HepG2 (cell line): ENCODE measurements at regions not wholly inside any gene's neighbourhood (a gene's known extent, or its start where the extent isn't known, plus 50 kb on each side); places are given as distances from the start of the nearest gene placed in this dataset.

ENCODE experiments used
- ATAC-seq: fragments of 200-7000 bp; cut with Tn5 transposase; 3 replicates; pipeline ENCODE4 v1.9.1; 2020; ENCODE audit warnings: mild to moderate bottlenecking, moderate library complexity
- BruUV-seq: library from RNA; stranded (reverse); fragments of 400-500 nt; replicated peaks from 2 replicates; lab custom pipeline; 2021; lab: Mats Ljungman, UMichigan
- CTCF ChIA-PET: fragments of 300-600 bp; formaldehyde crosslinking; extraction: SDS; loops from one replicate; lab custom pipeline; 2021; ENCODE audit warnings: low total read pairs, inconsistent platforms, low intra/inter-chr PET ratio; lab: Yijun Ruan, JAX
- POLR2A ChIA-PET: fragments of 350-600 bp; sonication (Branson Sonifier 250); formaldehyde crosslinking; loops from one replicate; lab custom pipeline; 2020; ENCODE audit warnings: antibody characterized with exemption, inconsistent platforms; lab: Yijun Ruan, JAX
- DNase-seq: peaks from one replicate; pipeline ENCODE4 v3.0.0-alpha.2; 2015; ENCODE audit warnings: low spot score
- FAIRE-seq: peaks from 3 replicates; lab custom pipeline; 2011; peaks lifted over from hg19 to GRCh38; lab: Jason Lieb, UNC
- H2AFZ ChIP-seq: one replicate; pipeline ENCODE4 v1.6.1; 2011; ENCODE audit warnings: low read length, inconsistent platforms
- H3K27ac ChIP-seq: fragments of 300-600 bp; 3 replicates; pipeline ENCODE4 v1.8.0; 2011; ENCODE audit warnings: mixed run types, mild to moderate bottlenecking, mixed read lengths, low read length, inconsistent platforms; ENCODE audit not compliant: insufficient read depth; ENCODE audit errors: extremely low read length
- H3K27me3 ChIP-seq, 2 experiments: fragments of 200-600 bp in 1 of 2; 2 replicates in 1 of 2; 3 replicates in 1 of 2; pipeline versions ENCODE4 v1.6.0 to v1.8.0; 2011; ENCODE audit warnings: low read length in 2 of 2, mild to moderate bottlenecking in 2 of 2, moderate library complexity in 2 of 2, inconsistent platforms in 1 of 2; ENCODE audit not compliant: insufficient read depth in 2 of 2, control insufficient read depth in 1 of 2
- H3K36me3 ChIP-seq, 2 experiments: fragments of 200-600 bp in 1 of 2; replicated peaks in 1 of 2; 2 replicates in 1 of 2; 3 replicates in 1 of 2; pipeline versions ENCODE4 v1.5.1 to v1.8.0; 2011; ENCODE audit warnings: low read length in 2 of 2, inconsistent platforms in 1 of 2; ENCODE audit not compliant: insufficient read depth in 2 of 2, control insufficient read depth in 1 of 2
- H3K4me1 ChIP-seq: 2 replicates; pipeline ENCODE4 v1.5.1; 2012; ENCODE audit warnings: low read length, inconsistent platforms; ENCODE audit not compliant: insufficient read depth
- H3K4me2 ChIP-seq: 2 replicates; pipeline ENCODE4 v1.6.0; 2011; ENCODE audit warnings: low read depth, low read length, inconsistent platforms
- H3K4me3 ChIP-seq, 3 experiments: fragments of 200-600 bp in 1 of 3; sonication (generic), shearing (Covaris generic) in 1 of 3; replicated peaks in 1 of 3; 2 replicates each; pipeline ENCODE4 v1.5.1; 2011 to 2016; ENCODE audit warnings: low read length in 3 of 3, inconsistent platforms in 2 of 3, low read depth in 2 of 3, mild to moderate bottlenecking in 2 of 3, control low read depth in 1 of 3, mixed read lengths in 1 of 3; ENCODE audit not compliant: insufficient read depth in 1 of 3
- H3K79me2 ChIP-seq: one replicate; pipeline ENCODE4 v1.6.1; 2011; ENCODE audit warnings: low read length, inconsistent platforms; ENCODE audit not compliant: insufficient read depth
- H3K9ac ChIP-seq: 2 replicates; pipeline ENCODE4 v1.6.0; 2011; ENCODE audit warnings: mild to moderate bottlenecking, low read depth, low read length, inconsistent platforms; ENCODE audit not compliant: insufficient read depth
- H3K9me3 ChIP-seq: 2 replicates; pipeline ENCODE4 v1.5.1; 2012; ENCODE audit warnings: mild to moderate bottlenecking, low read length
- H4K20me1 ChIP-seq: 2 replicates; pipeline ENCODE4 v1.6.0; 2011; ENCODE audit warnings: inconsistent platforms, mild to moderate bottlenecking, low read length, moderate library complexity; ENCODE audit not compliant: insufficient read depth
- RAD21 ChIP-seq: fragments of 450-650 bp; formaldehyde crosslinking; IDR thresholded peaks from 2 replicates; pipeline ENCODE4 v1.5.0; 2020; ENCODE audit warnings: mild to moderate bottlenecking
- RAD51 ChIP-seq: fragments of 450-650 bp; IDR thresholded peaks from 2 replicates; pipeline ENCODE4 v1.6.1; 2016; ENCODE audit warnings: borderline replicate concordance
- WGBS: methylation state at CpG from one replicate; pipeline ENCODE4 v1.1.6; 2017; ENCODE audit warnings: low lambda C conversion rate; 5-methylcytosine and 5-hydroxymethylcytosine counted together
- in situ Hi-C: cut with HindIII; loops from 2 replicates; pipeline ENCODE4 v1.10.0; 2017; ENCODE audit warnings: low pct_unique_long_range_greater_than_20kb; ENCODE audit not compliant: extremely low pct_ligation_motif_present
- intact Hi-C: fragments of 100-400 bp; cut with micrococcal nuclease; formaldehyde crosslinking; loops from one replicate; pipeline ENCODE4 v1.10.0; 2022; ENCODE audit not compliant: unreplicated experiment
- TF ChIP-seq, protein P1 (sequence below): sonication (generic); formaldehyde crosslinking; IDR thresholded peaks from 2 replicates; pipeline ENCODE4 v1.4.0; 2020; ENCODE audit warnings: missing genetic modification reagents, borderline replicate concordance
- TF ChIP-seq, protein P2 (sequence below): sonication (generic); formaldehyde crosslinking; IDR thresholded peaks from 2 replicates; pipeline ENCODE4 v1.8.0; 2022; ENCODE audit warnings: missing genetic modification reagents, mild to moderate bottlenecking, inconsistent platforms, borderline replicate concordance
- TF ChIP-seq, protein P3 (sequence below): sonication (generic); formaldehyde crosslinking; IDR thresholded peaks from 2 replicates; pipeline ENCODE4 v1.4.0; 2020; ENCODE audit warnings: missing genetic modification reagents, borderline replicate concordance
- TF ChIP-seq, protein P4 (sequence below): sonication (generic); formaldehyde crosslinking; conservative IDR thresholded peaks from 2 replicates; pipeline ENCODE4 v1.4.0; 2020; ENCODE audit warnings: missing genetic modification reagents

DNA sequence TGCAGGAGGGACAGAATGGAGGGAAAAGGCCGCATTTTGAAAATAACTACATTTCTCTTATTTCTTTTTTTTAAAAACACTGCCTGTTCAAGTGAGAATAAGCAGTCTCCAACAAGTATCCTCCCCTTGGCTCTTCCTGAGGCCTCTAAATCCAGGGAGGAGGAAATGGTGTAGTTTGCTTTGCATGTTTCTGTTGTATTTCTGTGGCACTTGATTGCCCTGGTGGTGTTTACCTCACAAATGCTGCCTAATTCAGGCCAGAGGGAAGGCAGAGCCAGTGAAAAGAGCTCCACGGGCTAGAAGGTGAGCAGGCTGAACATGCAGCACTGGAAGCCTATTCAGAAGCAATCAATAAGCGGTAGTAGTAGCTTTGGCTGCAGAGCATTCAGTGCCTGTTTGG lies 149.3 kb upstream of the ATP11B start (continued):
- TF ChIP-seq, protein P1, sequence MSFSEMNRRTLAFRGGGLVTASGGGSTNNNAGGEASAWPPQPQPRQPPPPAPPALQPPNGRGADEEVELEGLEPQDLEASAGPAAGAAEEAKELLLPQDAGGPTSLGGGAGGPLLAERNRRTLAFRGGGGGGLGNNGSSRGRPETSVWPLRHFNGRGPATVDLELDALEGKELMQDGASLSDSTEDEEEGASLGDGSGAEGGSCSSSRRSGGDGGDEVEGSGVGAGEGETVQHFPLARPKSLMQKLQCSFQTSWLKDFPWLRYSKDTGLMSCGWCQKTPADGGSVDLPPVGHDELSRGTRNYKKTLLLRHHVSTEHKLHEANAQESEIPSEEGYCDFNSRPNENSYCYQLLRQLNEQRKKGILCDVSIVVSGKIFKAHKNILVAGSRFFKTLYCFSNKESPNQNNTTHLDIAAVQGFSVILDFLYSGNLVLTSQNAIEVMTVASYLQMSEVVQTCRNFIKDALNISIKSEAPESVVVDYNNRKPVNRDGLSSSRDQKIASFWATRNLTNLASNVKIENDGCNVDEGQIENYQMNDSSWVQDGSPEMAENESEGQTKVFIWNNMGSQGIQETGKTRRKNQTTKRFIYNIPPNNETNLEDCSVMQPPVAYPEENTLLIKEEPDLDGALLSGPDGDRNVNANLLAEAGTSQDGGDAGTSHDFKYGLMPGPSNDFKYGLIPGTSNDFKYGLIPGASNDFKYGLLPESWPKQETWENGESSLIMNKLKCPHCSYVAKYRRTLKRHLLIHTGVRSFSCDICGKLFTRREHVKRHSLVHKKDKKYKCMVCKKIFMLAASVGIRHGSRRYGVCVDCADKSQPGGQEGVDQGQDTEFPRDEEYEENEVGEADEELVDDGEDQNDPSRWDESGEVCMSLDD (CRISPR knock-in tag): no peak
- TF ChIP-seq, protein P2, sequence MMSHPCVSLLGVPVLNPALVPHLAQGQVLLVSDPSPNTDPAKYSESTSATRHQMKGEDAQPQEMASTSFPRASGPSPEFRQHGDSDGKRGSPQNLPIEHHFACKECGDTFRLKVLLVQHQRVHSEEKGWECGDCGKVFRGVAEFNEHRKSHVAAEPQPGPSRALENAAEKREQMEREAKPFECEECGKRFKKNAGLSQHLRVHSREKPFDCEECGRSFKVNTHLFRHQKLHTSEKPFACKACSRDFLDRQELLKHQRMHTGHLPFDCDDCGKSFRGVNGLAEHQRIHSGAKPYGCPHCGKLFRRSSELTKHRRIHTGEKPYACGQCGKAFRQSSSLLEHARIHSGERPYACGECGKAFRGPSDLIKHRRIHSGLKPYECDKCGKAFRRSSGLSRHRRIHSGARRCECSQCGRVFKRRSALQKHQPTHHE (CRISPR knock-in tag): no peak
- TF ChIP-seq, protein P3, sequence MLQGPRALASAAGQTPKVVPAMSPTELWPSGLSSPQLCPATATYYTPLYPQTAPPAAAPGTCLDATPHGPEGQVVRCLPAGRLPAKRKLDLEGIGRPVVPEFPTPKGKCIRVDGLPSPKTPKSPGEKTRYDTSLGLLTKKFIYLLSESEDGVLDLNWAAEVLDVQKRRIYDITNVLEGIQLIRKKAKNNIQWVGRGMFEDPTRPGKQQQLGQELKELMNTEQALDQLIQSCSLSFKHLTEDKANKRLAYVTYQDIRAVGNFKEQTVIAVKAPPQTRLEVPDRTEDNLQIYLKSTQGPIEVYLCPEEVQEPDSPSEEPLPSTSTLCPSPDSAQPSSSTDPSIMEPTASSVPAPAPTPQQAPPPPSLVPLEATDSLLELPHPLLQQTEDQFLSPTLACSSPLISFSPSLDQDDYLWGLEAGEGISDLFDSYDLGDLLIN (CRISPR knock-in tag): no peak
- no peak for TF ChIP-seq RAD21 (CRISPR knock-in tag)
- TF ChIP-seq, all 625 proteins: peak for 0

DNA sequence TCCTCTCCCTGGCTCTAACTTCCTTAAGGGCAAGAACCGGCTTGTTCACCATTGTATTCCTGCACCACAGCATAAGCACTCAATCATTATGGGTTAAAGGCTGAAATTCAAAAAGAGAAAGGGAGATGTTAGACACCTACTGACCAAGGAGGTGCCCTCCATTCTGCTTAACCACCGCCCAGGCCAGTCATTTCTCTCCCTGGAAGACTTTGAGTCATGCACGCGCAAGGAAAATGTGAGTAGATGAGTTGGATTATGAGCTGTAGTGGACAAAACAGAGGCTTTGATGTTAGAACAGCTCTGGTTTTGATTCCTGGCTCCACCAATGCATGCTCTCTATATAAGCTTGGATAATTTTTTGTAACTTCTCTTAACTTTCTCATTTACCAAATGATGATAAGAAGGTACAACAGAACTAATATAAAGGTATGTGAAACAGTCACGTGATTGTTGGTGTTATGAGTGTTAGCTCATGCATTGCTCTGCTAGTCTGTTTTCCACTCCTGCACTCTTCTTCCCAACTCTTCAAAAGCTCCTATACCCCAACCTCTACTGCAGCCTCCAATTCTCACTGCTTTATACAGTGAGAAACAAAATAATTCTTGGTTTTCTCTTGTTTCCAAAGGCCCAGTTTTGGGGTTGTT lies 148.4 kb upstream of the ATP11B start:
- ATAC-seq (no peak), DNase-seq (no peak), FAIRE-seq (no peak)
- ChIA-PET CTCF (no interaction called here), POLR2A (no interaction called here)
- 47% methylated on average over 5 of the region's 5 CpGs for WGBS
- Histone ChIP-seq H3K27me3 (no peaks in the 10 kb centered on the region; a peak in 1 of 5 replicates), H4K20me1 (no peaks in the 10 kb centered on the region), H3K79me2 (no peaks in the 10 kb centered on the region), H3K4me3 (no peak overlapping the region), H3K9me3 (no peaks in the 10 kb centered on the region), H2AFZ (no peak overlapping the region), H3K27ac (no peak overlapping the region), H3K9ac (no peak overlapping the region), H3K36me3 (no peaks in the 10 kb centered on the region), H3K4me1 (no peaks in the 10 kb centered on the region), H3K4me2 (no peak overlapping the region)
- TF ChIP-seq, protein P4, sequence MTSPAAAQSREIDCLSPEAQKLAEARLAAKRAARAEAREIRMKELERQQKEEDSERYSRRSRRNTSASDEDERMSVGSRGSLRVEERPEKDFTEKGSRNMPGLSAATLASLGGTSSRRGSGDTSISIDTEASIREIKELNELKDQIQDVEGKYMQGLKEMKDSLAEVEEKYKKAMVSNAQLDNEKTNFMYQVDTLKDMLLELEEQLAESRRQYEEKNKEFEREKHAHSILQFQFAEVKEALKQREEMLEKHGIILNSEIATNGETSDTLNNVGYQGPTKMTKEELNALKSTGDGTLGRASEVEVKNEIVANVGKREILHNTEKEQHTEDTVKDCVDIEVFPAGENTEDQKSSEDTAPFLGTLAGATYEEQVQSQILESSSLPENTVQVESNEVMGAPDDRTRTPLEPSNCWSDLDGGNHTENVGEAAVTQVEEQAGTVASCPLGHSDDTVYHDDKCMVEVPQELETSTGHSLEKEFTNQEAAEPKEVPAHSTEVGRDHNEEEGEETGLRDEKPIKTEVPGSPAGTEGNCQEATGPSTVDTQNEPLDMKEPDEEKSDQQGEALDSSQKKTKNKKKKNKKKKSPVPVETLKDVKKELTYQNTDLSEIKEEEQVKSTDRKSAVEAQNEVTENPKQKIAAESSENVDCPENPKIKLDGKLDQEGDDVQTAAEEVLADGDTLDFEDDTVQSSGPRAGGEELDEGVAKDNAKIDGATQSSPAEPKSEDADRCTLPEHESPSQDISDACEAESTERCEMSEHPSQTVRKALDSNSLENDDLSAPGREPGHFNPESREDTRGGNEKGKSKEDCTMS (CRISPR knock-in tag): no peak
- TF ChIP-seq RAD51: peak; percentile 70
- in situ Hi-C loops: no loop called here
- intact Hi-C loops: no loop called here
- no TSS peak for BruUV-seq
